ENCODE measurements at regions not wholly inside any gene's neighbourhood (a gene's known extent, or its start where the extent isn't known, plus 50 kb on each side); places are given as distances from the start of the nearest gene placed in this dataset.
"Not testable (repeated sequence)": the region's sequence is repeated elsewhere in the genome, so short reads cannot be mapped to it uniquely, and the experiment has no call there.

- DNase-seq: no peak
Measured at GRCh38 chr4:164116286-164116685, 621.8 kb downstream of the TMA16 start.

- no peak for DNase-seq
Measured at GRCh38 chr4:164134388-164134787, 619.5 kb upstream of the SMIM31 start.

DNA sequence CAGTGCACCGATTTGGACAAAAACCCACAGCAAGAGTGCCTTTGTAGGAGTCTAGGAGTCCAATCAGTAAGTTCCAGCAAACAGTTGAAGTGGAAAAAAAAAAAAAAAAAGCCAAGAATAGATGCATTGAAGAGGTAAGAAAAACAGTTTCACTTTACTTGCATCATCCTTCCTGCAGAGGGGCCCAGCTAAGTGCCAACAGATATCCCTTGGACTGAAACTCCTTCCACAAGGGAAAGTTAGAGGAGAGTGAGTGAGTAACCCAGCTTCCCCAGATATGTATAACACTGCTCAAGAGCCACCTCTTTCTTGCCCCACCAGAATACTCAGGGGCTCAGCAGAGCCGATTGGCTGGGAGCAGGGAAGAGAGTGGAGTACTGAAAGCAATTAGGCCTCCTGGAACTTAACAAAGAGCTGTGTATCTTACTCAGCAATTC lies 617.7 kb upstream of the SMIM31 start:
- DNase-seq: no peak

- DNase-seq: no peak
Measured at GRCh38 chr4:164138521-164138920, 615.4 kb upstream of the SMIM31 start.

DNA sequence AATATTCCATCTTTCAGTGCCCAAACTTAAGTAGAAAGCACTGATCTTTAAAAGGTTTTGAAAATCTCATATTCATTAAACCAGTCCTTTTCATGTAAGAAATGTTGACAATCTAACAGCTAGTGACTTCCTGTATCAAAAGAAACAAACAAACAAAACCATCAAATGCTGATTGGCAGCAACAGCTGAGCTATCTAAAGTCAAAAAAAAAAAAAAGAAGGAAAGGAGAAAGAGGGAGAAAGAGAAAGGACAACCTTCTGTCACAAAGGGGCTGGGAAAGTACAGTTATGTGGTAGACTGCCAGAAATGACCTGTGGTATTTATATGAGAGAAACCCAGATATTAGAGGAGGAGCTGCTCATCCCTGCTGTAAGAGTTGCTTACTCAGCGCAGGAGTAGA lies 614.6 kb upstream of the SMIM31 start:
- no peak for DNase-seq

DNA sequence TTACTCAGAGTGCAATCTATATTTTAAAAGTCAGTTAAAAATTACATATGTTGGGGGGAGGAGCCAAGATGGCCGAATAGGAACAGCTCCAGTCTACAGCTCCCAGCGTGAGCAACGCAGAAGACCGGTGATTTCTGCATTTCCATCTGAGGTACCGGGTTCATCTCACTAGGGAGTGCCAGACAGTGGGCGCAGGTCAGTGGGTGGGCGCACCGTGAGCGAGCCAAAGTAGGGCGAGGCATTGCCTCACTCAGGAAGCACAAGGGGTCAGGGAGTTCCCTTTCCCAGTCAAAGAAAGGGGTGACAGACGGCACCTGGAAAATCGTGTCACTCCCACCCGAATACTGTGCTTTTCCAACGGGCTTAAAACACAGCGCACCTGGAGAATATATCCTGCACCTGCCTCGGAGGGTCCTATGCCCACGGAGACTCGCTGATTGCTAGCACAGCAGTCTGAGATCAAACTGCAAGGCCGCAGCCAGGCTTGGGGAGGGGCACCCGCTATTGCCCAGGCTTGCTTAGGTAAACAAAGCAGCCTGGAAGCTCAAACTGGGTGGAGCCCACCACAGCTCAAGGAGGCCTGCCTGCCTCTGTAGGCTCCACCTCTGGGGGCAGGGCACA lies 612.1 kb upstream of the SMIM31 start:
- DNase-seq: not testable (repeated sequence)

DNA sequence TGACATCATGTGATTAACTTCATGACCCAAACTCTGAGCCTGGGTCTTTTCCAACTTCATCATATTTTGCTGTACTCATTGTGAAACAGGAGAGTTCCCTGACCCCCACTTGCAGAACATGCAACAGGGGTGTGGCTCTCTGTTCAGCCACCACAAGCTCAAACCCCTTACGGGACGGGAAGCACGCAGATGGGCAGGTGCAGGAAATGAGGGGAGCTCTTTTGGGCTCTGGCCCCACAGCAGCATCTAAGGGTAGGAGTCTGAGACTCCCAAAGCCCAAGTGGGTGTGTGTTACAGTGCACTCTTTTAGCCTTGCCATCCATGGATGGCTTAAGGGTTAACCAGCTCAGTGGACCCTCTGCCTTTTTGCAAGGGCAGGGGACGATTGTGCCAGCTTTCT lies 599.5 kb upstream of the SMIM31 start:
- DNase-seq: no peak

DNA sequence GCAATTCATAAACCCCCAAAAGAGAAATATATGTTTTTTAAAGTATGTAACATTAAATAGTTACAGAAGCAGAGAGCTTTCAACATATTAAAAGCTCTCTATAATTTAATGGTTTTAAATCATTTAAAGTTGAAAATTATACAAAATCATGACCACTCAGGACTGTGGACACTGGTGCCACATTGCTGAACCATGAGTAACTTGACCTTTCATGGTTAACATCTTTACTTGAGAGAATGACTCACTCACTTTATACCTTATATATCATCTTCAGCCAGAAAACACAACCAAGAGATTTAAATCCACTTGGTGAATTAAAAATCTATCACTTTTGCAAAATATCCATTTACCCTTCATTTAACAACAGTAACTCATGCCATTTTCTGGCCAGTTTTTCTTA lies 584.3 kb upstream of the SMIM31 start:
- DNase-seq: no peak

DNA sequence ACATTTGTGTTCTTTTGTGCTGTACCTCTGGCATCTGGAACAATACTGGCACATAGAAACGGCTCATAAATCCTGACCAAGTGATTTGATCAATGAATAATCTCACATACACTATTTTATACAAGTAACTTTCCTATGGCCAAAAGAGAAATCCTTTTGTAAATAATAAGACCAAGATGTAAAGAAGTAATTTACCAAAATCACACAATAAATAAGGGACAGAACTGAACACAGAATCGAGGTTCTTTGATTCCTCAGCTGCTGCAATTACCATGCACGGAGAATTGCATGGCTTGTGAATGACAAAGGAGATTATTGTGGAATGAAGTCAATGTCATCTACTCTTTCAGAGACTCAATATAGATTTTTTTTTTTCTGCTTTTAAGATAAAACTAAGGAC lies 576.8 kb upstream of the SMIM31 start:
- DNase-seq: no peak

DNA sequence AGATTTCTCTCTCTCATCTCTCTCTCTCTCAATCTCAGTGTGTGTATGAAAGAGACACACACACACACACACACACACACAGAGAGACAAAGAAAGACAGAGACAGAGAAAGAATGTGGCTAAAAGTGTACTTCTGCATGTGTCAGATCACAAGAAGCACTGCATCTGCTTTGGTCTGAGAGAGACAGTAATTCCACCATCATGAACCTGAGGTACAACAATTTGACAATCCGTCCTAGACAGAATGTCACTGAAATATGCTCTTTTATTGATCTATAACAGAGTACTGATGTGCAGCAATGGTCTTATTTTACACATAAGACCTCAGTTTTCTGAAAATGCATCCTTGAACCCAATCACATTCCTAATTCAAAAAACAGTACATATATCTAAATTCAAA lies 576.2 kb upstream of the SMIM31 start:
- no peak for DNase-seq

GRCh38 chr4:164188236-164188635 lies 565.7 kb upstream of the SMIM31 start:
- no peak for DNase-seq

GRCh38 chr4:164192844-164193243 lies 561.1 kb upstream of the SMIM31 start:
- no peak for DNase-seq

DNA sequence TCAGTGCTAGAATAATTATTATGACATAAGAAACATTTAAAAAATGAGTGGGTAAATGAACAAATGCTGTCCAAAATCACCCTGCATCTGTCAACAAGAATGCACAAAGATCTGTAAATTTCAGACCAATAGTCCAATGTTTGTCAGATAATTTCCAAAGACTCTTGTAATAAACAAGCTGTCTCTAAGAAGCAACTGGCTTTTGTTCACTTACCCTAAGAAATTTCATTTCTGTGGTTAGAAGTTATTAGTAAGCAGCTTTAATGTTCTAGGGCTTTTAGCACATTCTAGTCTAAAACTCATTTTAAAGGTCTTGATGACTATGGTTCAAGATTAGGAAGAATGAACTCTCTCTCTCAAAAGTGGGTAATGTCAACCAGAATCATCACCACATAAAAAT lies 560.3 kb upstream of the SMIM31 start:
- DNase-seq: no peak

DNA sequence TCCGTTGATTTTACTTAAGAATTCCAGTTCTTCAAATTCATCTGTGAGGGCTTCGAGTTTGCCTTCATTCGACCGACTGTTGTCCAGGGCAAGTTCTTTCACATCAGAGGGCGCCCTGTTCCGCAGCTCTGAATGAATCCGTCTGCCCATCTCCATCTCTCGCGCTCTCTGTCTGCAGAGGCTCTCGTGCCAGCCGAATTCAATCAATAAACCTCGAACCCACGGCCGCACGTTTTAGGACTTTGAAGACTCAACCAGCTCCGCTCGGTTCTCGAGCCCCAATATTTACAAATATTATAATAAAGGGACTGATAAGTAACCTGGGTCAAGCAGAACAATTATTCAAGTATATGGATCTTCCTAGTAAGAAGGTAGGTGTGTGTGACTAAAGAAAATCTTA lies 556.4 kb upstream of the SMIM31 start:
- DNase-seq: no peak

GRCh38 chr4:164203476-164203875 lies 550.5 kb upstream of the SMIM31 start:
- DNase-seq: no peak

- DNase-seq: no peak
Measured at GRCh38 chr4:164204434-164204833, 549.5 kb upstream of the SMIM31 start.

DNA sequence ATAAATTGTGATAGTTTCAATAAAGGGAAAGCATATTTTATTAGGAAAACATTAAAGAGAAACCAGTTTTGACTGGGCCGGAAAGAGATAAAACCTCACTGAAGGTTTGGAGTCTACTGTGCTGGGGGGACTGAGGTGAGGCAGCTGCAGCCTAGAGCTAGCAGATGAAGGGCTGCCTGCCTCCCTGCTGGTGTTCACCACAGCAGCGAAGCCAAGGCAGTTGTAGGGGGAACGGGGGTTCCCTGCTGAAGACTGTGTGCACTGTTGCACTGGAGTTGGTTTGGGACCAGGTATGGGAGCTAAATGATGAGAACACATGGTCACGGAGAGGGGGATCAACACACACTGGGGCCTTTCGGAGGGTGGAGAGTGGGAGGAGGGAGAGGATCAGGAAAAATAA lies 546.5 kb upstream of the SMIM31 start:
- no peak for DNase-seq

- no peak for DNase-seq
Measured at GRCh38 chr4:164210377-164210776, 543.6 kb upstream of the SMIM31 start.

GRCh38 chr4:164212134-164212533 lies 541.8 kb upstream of the SMIM31 start:
- no peak for DNase-seq

- no peak for DNase-seq
Measured at GRCh38 chr4:164212714-164213113, 541.2 kb upstream of the SMIM31 start.

GRCh38 chr4:164215113-164215741 lies 538.7 kb upstream of the SMIM31 start:
- no peak for DNase-seq

GRCh38 chr4:164221631-164222030 lies 532.3 kb upstream of the SMIM31 start:
- no peak for DNase-seq

- DNase-seq: no peak
Measured at GRCh38 chr4:164224871-164225270, 529.1 kb upstream of the SMIM31 start.

DNA sequence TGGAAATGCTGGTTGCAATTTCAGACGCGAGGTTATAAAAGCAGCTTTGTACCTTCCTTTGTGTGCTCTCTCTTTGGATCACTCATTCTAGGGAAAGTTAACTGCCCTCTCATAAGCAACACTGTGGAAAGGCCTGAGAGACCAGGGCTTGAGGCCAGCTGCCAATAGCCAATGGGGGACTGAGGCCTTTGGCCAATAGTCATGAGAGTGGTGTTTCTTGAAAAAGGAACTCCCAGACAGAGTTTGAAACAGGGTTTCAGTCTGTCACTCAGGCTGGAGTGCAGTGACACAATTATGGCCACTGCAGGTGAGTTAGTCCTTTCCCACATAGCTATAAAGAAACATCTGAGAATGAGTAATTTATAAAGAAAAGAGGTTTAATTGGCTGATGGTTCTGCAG lies 524.7 kb upstream of the SMIM31 start:
- DNase-seq: no peak

DNA sequence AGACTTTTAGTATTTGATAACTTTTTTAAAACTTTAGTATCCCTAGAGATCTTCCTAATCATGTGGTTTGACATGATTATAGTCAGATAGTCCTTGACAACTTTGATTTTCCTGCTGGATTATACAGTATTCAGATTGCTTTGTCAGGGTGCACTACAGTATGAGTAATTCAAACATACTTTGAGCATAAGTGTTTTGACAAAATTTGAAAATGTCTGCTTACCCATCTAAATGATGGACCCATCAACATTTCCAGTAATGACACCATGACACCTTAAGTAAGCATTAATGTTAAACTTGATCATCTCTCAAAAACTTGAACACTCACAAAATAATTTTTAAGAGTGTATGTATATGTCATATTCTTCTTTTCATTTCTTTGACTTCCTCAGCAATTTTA lies 514.5 kb upstream of the SMIM31 start:
- DNase-seq: no peak

Measured in stimulated activated CD4-positive, alpha-beta T cell treated with anti-CD3 and anti-CD28 coated beads, Interleukin-4, amount 100 ng/mL, for 4 hours (primary cell).